Activated T-cell treated with anti-CD3 and anti-CD28 coated beads, Interleukin-2, amount 50 U/mL, for 24 hours (primary cell): ENCODE measurements at regions not wholly inside any gene's neighbourhood (a gene's known extent, or its start where the extent isn't known, plus 50 kb on each side); places are given as distances from the start of the nearest gene placed in this dataset.

ENCODE experiments used
- DNase-seq: peaks from one replicate; pipeline ENCODE4 v3.0.0-alpha.2; 2020
- H3K27ac Mint-ChIP-seq: 2 replicates; pipeline ENCODE4 v1.8.0; 2020; ENCODE audit warnings: mild to moderate bottlenecking, mixed read lengths
- H3K27me3 Mint-ChIP-seq: 2 replicates; pipeline ENCODE4 v1.8.0; 2020; ENCODE audit warnings: mixed read lengths
- H3K36me3 Mint-ChIP-seq: 2 replicates; pipeline ENCODE4 v1.8.0; 2020; ENCODE audit warnings: low read depth, mixed read lengths
- H3K4me1 Mint-ChIP-seq: 2 replicates; pipeline ENCODE4 v1.8.0; 2020; ENCODE audit warnings: low read depth, mixed read lengths
- H3K4me3 Mint-ChIP-seq: 2 replicates; pipeline ENCODE4 v1.8.0; 2020; ENCODE audit warnings: mild to moderate bottlenecking, moderate library complexity, mixed read lengths
- H3K9me3 Mint-ChIP-seq: 2 replicates; pipeline ENCODE4 v1.8.0; 2020; ENCODE audit warnings: mixed read lengths

DNA sequence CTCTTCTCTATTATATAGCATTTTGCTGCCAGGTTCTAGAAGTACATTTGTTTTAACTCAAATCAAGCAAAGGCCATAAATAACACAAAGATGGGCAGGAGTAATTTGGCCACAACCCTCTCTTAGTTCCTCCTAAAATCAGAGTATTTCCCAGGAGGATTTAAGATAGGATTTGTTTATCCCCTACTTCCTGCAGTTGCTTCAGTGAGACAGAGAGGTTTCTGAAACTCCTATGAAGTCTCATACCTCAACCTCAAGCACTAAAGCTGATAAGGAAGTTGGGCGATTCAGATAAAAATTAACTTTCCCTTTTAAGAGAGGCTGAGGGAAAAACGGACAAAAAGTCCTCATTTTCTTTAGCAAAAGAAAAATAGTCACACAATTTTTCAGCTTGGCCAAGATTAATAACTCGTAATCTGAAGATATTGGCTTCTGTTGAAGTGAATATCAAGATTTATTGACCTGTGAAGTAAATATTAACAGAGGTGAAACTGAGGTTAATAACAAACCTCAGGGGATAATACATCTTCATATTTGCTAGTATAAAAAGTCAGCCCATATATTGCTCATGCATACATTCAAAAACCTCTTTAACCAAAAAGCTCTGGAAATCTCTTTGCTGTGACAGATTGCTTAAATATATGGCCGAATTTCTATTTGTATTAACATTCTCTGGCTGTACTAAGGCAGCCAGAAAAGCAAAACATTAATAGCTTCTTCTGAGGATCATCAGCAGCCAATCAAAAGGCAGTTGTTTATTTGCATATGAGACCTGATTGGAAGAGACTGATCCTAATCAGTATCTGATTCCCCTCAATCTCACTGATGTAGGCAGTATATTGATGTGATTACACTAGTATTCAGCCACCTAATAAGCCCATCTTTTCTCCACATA, 90.6 kb upstream of the GADL1 start:
- Mint-ChIP-seq H3K4me3 (no peak overlapping the region), H3K4me1 (no peaks in the 10 kb centered on the region), H3K27me3 (no peaks in the 10 kb centered on the region), H3K36me3 (no peaks in the 10 kb centered on the region), H3K9me3 (no peaks in the 10 kb centered on the region), H3K27ac (no peak overlapping the region)
- DNase-seq, result no peak

DNA sequence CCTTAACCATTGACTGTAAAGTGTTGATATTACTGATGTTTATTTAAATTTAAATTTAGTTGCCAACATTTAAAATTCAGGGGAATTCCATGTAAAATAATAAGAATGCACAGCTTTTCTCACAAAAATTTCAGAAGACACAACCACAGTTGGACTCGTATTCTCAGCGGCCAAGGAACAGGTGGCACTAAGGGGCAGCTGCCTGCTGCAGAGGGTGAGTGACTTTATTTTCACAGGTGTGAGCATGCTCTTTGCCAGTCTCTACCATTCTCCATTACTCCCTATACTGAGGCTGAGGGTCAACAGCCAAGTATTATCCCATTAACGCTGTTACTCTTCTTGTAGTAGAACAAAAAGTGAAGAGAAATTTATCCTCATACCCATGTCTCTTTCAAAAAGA, 92.1 kb upstream of the GADL1 start:
- H3K4me1 Mint-ChIP-seq, result no peaks in the 10 kb centered on the region
- DNase-seq, result no peak
- H3K36me3 Mint-ChIP-seq, result no peaks in the 10 kb centered on the region
- H3K4me3 Mint-ChIP-seq, result no peak overlapping the region
- peaks cover 3% of the 10 kb centered on the region for H3K27me3 Mint-ChIP-seq
- no peaks in the 10 kb centered on the region for H3K9me3 Mint-ChIP-seq
- H3K27ac Mint-ChIP-seq, result no peak overlapping the region

DNA sequence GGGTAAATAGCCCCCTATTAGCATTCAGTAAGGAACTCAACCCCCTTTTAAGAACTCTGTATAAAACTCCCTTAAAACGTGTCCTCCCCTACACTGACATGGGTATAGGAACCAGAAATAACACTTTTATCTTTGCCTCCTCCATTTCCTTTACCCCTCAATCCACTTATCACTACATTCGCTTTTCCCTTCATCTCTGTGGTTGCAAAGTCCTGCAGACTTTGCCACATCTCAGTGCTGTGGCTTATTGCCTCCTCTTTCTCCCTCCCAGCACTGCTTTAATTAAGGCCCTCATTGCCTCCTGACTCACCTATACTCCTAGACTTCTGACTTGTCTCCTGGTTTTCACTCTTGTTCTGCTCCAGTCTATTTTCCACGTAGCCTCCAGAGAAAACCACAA, 94.3 kb upstream of the GADL1 start:
- Mint-ChIP-seq H3K27me3 (peaks cover 3% of the 10 kb centered on the region), H3K27ac (no peak overlapping the region), H3K4me3 (no peak overlapping the region), H3K36me3 (no peaks in the 10 kb centered on the region), H3K4me1 (peaks cover 2% of the 10 kb centered on the region), H3K9me3 (no peaks in the 10 kb centered on the region)
- DNase-seq, result no peak

DNA sequence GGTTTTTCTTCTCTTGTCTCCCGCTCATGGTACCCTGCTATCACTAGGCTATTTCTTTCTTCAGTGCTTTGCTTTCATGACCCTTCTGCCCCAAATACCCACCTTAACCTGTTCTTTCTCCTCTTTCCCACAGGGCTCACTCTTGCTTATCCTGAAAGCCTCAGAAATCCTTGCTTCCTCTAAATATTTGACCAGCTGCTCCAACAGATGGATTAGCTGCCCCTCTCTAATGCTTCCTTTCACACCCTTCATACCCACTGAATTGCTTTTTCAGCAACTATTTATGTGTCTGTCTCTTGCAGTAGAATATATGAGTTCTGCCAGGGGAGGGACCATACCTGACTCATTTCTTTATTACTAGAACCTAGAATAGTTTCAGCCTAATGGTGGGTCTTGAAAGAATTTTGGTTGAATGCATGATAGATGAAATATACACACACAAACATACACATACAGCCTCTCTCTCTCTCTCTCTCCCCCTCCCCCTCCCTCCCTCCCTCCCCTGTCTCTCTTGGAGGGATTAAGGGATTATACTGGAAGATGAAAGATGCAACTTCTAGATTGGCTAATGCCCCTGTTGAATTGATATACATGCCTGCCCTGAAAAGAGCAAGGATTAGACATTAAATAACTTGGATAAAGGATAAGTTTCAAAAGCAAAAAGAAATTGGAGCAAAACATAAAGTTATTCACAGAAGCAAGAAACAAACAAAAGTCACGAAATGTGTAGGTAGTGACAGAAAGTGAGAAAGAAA, 95.0 kb upstream of the GADL1 start:
- H3K9me3 Mint-ChIP-seq, result no peaks in the 10 kb centered on the region
- H3K27me3 Mint-ChIP-seq, result peaks cover 3% of the 10 kb centered on the region
- H3K4me3 Mint-ChIP-seq, result no peak overlapping the region
- H3K27ac Mint-ChIP-seq, result no peak overlapping the region
- peaks cover 2% of the 10 kb centered on the region for H3K4me1 Mint-ChIP-seq
- H3K36me3 Mint-ChIP-seq, result no peaks in the 10 kb centered on the region
- no peak for DNase-seq

DNA sequence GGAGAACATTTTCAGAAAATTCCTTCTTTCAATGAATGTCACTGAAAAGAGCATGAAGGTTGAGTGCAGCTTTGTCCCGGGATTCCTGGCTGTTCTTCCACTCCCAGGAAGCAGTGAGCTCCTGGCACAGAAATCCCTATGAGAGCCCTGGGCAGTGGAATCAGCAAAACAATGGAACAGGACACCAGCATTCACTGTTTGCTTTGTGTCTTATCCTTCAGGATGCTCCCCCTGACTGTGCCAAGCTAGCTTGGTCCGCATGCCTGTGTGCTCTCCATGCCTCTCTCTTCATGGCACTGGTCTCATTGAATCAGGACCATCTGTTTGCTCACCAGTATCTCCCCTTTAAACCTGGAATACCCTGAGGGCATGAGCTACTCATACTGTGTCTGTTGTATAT, 102.0 kb upstream of the GADL1 start:
- no peaks in the 10 kb centered on the region for H3K9me3 Mint-ChIP-seq
- no peak for DNase-seq
- no peak overlapping the region for H3K4me3 Mint-ChIP-seq
- H3K27ac Mint-ChIP-seq, result no peak overlapping the region
- no peaks in the 10 kb centered on the region for H3K36me3 Mint-ChIP-seq
- H3K27me3 Mint-ChIP-seq, result peaks cover 3% of the 10 kb centered on the region
- peaks cover 2% of the 10 kb centered on the region for H3K4me1 Mint-ChIP-seq

DNA sequence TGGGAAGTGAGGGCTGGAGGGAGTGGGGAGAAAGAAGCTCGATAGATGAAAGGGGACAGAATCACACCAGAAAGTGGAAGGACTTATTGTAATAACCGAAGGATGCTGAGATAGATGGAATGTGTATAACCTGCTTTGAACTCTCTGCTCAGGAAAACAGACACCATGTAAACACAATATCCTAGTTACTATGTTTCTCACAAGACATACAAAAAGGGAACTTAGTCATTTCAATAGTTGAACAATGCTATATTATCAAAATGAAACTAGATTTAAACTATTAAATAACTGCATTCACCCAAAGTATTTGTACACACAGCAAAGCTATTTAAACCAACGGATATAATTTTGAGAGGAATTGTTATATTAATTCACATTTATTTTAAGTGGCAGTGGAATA, 108.3 kb upstream of the GADL1 start:
- Mint-ChIP-seq H3K4me1 (peaks cover 2% of the 10 kb centered on the region), H3K9me3 (no peaks in the 10 kb centered on the region), H3K27ac (no peak overlapping the region), H3K4me3 (no peak overlapping the region), H3K36me3 (no peaks in the 10 kb centered on the region), H3K27me3 (no peaks in the 10 kb centered on the region)
- DNase-seq, result no peak

DNA sequence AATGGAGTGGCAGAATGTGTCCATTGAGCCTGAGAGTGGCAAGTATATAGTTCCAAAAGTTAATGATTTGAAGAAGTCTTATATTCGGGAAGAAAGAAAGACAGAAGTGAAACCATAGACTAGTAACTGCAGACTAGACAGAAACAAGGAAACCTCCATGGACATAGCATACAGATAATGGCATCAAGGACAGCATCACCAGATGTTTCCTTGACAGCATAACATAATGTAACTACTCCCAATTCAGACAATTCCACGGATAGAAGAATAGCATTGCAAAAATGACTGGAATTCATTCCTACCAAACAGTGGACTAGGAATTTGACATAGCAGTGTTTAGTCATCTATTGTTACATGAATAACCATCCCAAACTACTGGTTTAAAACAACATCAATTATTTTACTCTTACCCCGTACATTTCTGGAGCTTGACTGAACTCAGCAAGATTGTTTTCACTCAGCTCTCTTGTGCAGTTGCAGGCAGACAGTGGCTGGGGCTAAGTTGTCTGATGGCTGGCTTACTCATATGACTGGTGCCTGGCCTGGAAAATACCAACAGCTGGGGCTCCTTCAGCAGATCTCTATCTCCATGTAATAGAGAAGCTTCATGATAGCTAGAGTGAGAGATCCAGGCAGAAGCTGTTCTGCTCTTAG, 109.7 kb upstream of the GADL1 start:
- no peaks in the 10 kb centered on the region for H3K36me3 Mint-ChIP-seq
- DNase-seq, result no peak
- no peaks in the 10 kb centered on the region for H3K9me3 Mint-ChIP-seq
- H3K27me3 Mint-ChIP-seq, result no peaks in the 10 kb centered on the region
- H3K4me1 Mint-ChIP-seq, result peaks cover 5% of the 10 kb centered on the region
- H3K27ac Mint-ChIP-seq, result no peak overlapping the region
- no peak overlapping the region for H3K4me3 Mint-ChIP-seq

DNA sequence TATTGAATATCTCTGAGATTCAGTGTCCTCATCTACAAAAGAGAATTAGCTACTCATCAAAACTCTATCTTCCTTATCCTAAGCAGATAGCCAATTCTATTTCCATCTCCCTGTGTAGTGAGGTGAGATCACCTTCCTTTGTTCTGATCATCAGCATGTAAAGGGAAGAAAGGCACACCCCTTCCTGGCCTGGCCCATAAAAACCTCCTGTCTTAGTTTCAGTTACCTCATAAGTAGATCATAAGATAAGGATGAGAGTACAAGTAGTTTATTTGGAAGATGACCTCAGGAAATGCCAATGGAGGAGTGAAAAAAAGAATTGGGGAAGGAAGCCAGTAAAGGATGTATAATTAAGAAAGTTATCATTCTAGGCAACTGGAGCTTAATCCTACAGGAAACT, 114.5 kb upstream of the GADL1 start:
- no peaks in the 10 kb centered on the region for H3K9me3 Mint-ChIP-seq
- no peak overlapping the region for H3K4me3 Mint-ChIP-seq
- no peaks in the 10 kb centered on the region for H3K27me3 Mint-ChIP-seq
- no peak overlapping the region for H3K27ac Mint-ChIP-seq
- no peaks in the 10 kb centered on the region for H3K36me3 Mint-ChIP-seq
- DNase-seq, result no peak
- peaks cover 3% of the 10 kb centered on the region for H3K4me1 Mint-ChIP-seq

DNA sequence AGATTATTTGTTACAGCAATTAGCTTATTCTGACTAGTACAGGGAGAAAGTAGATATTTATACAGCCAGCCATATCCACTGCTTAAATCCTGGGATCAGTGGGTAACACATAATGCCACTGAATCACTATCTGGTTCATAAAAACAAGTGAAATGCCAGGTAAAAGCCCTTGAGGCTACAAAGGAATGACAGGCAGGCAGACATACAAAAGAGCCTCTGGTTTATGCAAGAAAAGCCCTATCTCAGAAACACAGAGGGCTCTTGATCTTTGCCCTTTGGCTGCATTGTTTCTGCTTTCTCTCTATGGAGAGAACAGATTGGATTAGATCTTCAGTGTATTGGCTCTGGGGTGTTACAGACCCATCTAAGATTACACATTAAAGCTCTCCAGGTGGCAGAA, 115.4 kb upstream of the GADL1 start:
- H3K4me3 Mint-ChIP-seq, result no peak overlapping the region
- H3K4me1 Mint-ChIP-seq, result peaks cover 8% of the 10 kb centered on the region
- no peaks in the 10 kb centered on the region for H3K9me3 Mint-ChIP-seq
- no peak overlapping the region for H3K27ac Mint-ChIP-seq
- H3K36me3 Mint-ChIP-seq, result no peaks in the 10 kb centered on the region
- DNase-seq, result no peak
- no peaks in the 10 kb centered on the region for H3K27me3 Mint-ChIP-seq

DNA sequence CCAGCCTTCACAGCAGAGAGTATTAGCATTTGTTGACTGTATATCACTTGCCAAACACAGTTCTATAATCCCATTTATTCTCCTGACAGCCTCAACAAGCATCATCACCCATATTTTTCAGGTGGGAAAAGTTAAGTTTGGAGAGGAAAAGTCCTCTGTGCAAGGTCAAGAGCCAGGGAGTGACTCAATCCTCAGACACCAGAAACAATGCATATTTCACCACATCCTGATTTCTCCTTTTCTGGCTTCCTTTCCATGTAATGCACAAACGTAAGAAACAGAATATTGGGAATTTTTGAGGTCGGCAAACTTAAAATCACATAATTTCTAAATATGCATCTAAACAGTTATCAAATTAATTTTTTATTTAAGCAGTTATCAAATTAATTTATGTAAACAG, 116.0 kb upstream of the GADL1 start:
- H3K4me3 Mint-ChIP-seq, result no peak overlapping the region
- H3K4me1 Mint-ChIP-seq, result peaks cover 8% of the 10 kb centered on the region
- H3K9me3 Mint-ChIP-seq, result no peaks in the 10 kb centered on the region
- DNase-seq, result no peak
- H3K36me3 Mint-ChIP-seq, result no peaks in the 10 kb centered on the region
- no peaks in the 10 kb centered on the region for H3K27me3 Mint-ChIP-seq
- H3K27ac Mint-ChIP-seq, result no peak overlapping the region

DNA sequence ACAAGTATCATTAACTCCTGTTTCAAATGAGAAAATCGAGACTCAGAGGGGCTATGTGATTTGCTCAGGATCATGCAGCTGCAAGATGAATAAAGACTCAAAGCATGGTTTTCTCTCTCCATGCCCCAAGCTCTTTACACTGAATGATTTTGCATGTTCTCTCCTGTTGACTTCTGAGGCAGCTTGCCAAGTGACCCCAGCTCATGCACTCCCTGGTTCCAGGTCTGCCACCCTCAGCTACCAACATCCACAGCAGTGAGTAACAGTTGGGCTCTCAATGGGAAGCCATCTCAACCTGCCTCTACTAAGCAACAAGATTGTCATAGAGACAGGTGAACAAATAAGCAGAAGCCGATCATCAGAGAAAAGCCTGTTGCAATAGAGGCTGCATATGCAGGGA, 116.9 kb upstream of the GADL1 start:
- Mint-ChIP-seq H3K27ac (no peak overlapping the region), H3K4me1 (peaks cover 8% of the 10 kb centered on the region), H3K4me3 (no peak overlapping the region), H3K36me3 (no peaks in the 10 kb centered on the region), H3K9me3 (no peaks in the 10 kb centered on the region), H3K27me3 (no peaks in the 10 kb centered on the region)
- DNase-seq, result no peak

DNA sequence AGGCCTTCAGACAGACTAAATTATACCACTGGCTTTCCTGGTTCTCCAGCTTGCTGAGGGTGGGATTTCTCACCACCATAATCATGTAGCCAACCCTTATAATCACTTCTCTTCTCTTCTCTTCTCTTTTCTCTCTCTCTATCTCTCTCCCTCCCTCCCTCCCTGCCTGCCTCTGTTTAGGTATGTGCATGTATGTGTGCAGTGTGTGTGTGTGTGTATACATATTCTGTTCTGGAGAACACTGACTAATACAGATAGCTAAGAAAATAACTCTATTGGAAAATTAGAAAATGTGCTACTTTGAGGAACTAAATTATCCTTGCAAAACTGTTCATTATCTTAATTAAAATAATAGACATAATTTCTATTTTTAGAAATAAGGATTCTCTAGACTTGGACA, 118.6 kb upstream of the GADL1 start:
- Mint-ChIP-seq H3K9me3 (no peaks in the 10 kb centered on the region), H3K4me3 (no peak overlapping the region), H3K36me3 (no peaks in the 10 kb centered on the region), H3K27ac (no peak overlapping the region), H3K4me1 (peaks cover 8% of the 10 kb centered on the region), H3K27me3 (no peaks in the 10 kb centered on the region)
- no peak for DNase-seq

DNA sequence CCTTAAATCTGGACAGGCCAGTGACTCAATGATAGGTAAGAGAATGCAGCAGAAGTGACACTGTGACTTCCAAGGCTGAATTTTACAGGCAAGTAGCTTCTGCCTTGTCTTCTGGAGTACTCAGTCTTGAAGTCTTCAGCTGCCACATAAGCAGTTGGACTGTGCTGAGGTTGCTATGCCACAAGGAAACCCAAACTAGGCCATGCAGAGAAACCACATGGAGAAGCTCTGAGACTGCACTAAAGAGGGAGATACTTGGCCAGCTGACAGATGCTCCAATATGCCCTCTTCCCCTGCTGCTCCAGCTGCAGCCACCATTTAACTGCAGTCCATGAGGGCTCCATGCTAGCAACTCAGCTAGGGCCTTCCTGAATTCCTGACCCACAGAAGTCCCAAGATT, 119.4 kb upstream of the GADL1 start:
- H3K27me3 Mint-ChIP-seq, result no peaks in the 10 kb centered on the region
- no peak overlapping the region for H3K4me3 Mint-ChIP-seq
- H3K36me3 Mint-ChIP-seq, result no peaks in the 10 kb centered on the region
- H3K4me1 Mint-ChIP-seq, result peaks cover 8% of the 10 kb centered on the region
- DNase-seq, result no peak
- H3K9me3 Mint-ChIP-seq, result no peaks in the 10 kb centered on the region
- no peak overlapping the region for H3K27ac Mint-ChIP-seq

DNA sequence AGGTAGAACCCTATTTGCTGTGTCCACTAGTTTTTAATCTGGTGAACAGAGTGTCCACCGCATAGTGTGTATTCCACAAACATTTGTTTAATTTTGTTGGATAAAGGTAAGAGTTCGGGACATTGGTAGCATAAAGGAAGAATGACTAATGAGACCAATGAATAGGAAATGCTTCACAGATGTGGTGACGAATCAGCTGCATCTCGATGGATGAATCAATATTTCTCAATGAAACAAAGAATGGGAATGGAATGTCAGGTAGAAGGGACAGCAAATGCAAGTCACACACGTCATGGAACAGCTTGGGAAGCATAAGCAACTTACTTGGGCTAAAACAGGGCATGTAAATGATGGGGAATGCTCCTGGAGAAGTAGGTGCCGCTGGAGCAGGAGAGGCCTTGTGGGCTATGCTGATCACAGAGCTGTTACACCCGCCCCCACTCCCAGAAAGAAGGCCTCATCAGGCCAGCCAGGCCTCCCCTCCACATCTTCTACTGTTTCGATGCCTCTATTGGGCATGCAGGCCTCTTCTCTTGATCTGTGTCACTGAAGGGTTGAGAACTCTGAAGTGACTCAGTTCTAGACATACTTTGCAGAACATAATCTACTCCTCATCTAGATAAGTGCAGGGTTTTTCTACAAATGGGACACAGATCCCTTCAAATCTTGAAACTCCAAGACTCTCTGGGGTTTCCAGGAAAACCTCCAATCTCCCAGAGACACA, 120.0 kb upstream of the GADL1 start:
- peaks cover 5% of the 10 kb centered on the region for H3K4me1 Mint-ChIP-seq
- H3K36me3 Mint-ChIP-seq, result no peaks in the 10 kb centered on the region
- H3K9me3 Mint-ChIP-seq, result no peaks in the 10 kb centered on the region
- DNase-seq, result no peak
- H3K4me3 Mint-ChIP-seq, result no peak overlapping the region
- H3K27ac Mint-ChIP-seq, result peak overlapping the region; percentile 8
- H3K27me3 Mint-ChIP-seq, result no peaks in the 10 kb centered on the region
